ENCODE measurements at regions not wholly inside any gene's neighbourhood (a gene's known extent, or its start where the extent isn't known, plus 50 kb on each side); places are given as distances from the start of the nearest gene placed in this dataset.

- Histone ChIP-seq H2AK5ac (ENCODE audit: low read length, severe bottlenecking) (no peak overlapping the region), H3K36me3 (ENCODE audit: control insufficient read depth in 1 of 2, insufficient read depth in 2 of 2, low read depth in 1 of 2, low read length in 2 of 2) (no peaks in the 10 kb centered on the region), H4K91ac (ENCODE audit: low read length) (no peak overlapping the region), H3K14ac (ENCODE audit: low read length in 2 of 2) (no peak overlapping the region), H2BK12ac (ENCODE audit: low read length in 2 of 2) (no peak overlapping the region), H2AFZ (ENCODE audit: low read depth, low read length) (no peak overlapping the region), H3K9ac (ENCODE audit: low read length) (no peak overlapping the region), H2BK15ac (ENCODE audit: low read depth, poor library complexity, severe bottlenecking) (no peak overlapping the region), H3K27ac (ENCODE audit: low read length, poor library complexity, severe bottlenecking) (no peak overlapping the region), H3K4ac (ENCODE audit: low read depth in 1 of 2, low read length in 2 of 2) (no peak overlapping the region), H3K4me3 (ENCODE audit: insufficient read depth in 1 of 2, low read depth in 1 of 2, low read length in 2 of 2) (no peak overlapping the region), H3K79me1 (replicated peaks; ENCODE audit: low read length, poor library complexity, severe bottlenecking) (no peaks in the 10 kb centered on the region), H3K9me3 (ENCODE audit: control insufficient read depth, low read length) (no peaks in the 10 kb centered on the region), H3K23ac (ENCODE audit: low read length in 2 of 2) (no peak overlapping the region), H3K18ac (ENCODE audit: low read depth in 1 of 2, low read length in 2 of 2) (no peak overlapping the region), H2BK5ac (ENCODE audit: low read depth, low read length, poor library complexity, severe bottlenecking) (no peak overlapping the region), H3K27me3 (ENCODE audit: control insufficient read depth in 1 of 2, insufficient read depth in 1 of 2, low read length in 2 of 2) (no peaks in the 10 kb centered on the region), H2BK120ac (ENCODE audit: low read depth, low read length) (no peak overlapping the region), H3K4me1 (ENCODE audit: control insufficient read depth, insufficient read depth, low read depth, low read length) (peaks cover 2% of the 10 kb centered on the region), H3K4me2 (ENCODE audit: low read length, poor library complexity, severe bottlenecking) (no peak overlapping the region), H4K8ac (ENCODE audit: low read length) (no peak overlapping the region)
- no peak for DNase-seq
- 92% methylated on average over 6 of the region's 6 CpGs for WGBS
Measured at GRCh38 chr1:81543764-81544163, 257.0 kb upstream of the ADGRL2 start.

GRCh38 chr1:81542196-81542595 is 258.5 kb upstream of the ADGRL2 start:
- H4K8ac ChIP-seq (ENCODE audit: low read length): no peak overlapping the region
- H3K9ac ChIP-seq (ENCODE audit: low read length): no peak overlapping the region
- H3K36me3 ChIP-seq (ENCODE audit: control insufficient read depth in 1 of 2, insufficient read depth in 2 of 2, low read depth in 1 of 2, low read length in 2 of 2): no peaks in the 10 kb centered on the region
- DNase-seq: no peak
- H3K79me1 ChIP-seq (replicated peaks; ENCODE audit: low read length, poor library complexity, severe bottlenecking): no peaks in the 10 kb centered on the region
- H4K91ac ChIP-seq (ENCODE audit: low read length): no peak overlapping the region
- H3K18ac ChIP-seq (ENCODE audit: low read depth in 1 of 2, low read length in 2 of 2): peak overlapping the region in 1 of 2 experiments; percentile 2
- peaks cover 2% of the 10 kb centered on the region for H3K4me1 ChIP-seq (ENCODE audit: control insufficient read depth, insufficient read depth, low read depth, low read length)
- H3K27me3 ChIP-seq (ENCODE audit: control insufficient read depth in 1 of 2, insufficient read depth in 1 of 2, low read length in 2 of 2): no peaks in the 10 kb centered on the region
- H2BK12ac ChIP-seq (ENCODE audit: low read length in 2 of 2): peak overlapping the region in 1 of 2 experiments; percentile 15
- 89% methylated on average over 5 of the region's 5 CpGs for WGBS
- H3K4ac ChIP-seq (ENCODE audit: low read depth in 1 of 2, low read length in 2 of 2): no peak overlapping the region
- H3K23ac ChIP-seq (ENCODE audit: low read length in 2 of 2): peak overlapping the region in 1 of 2 experiments; percentile 93
- H3K4me3 ChIP-seq (ENCODE audit: insufficient read depth in 1 of 2, low read depth in 1 of 2, low read length in 2 of 2): no peak overlapping the region
- H3K4me2 ChIP-seq (ENCODE audit: low read length, poor library complexity, severe bottlenecking): no peak overlapping the region
- peak overlapping the region; percentile 44 for H2AK5ac ChIP-seq (ENCODE audit: low read length, severe bottlenecking)
- H2BK120ac ChIP-seq (ENCODE audit: low read depth, low read length): no peak overlapping the region
- no peak overlapping the region for H2AFZ ChIP-seq (ENCODE audit: low read depth, low read length)
- no peak overlapping the region for H2BK15ac ChIP-seq (ENCODE audit: low read depth, poor library complexity, severe bottlenecking)
- no peak overlapping the region for H2BK5ac ChIP-seq (ENCODE audit: low read depth, low read length, poor library complexity, severe bottlenecking)
- H3K9me3 ChIP-seq (ENCODE audit: control insufficient read depth, low read length): no peaks in the 10 kb centered on the region
- no peak overlapping the region for H3K27ac ChIP-seq (ENCODE audit: low read length, poor library complexity, severe bottlenecking)
- no peak overlapping the region for H3K14ac ChIP-seq (ENCODE audit: low read length in 2 of 2)

DNA sequence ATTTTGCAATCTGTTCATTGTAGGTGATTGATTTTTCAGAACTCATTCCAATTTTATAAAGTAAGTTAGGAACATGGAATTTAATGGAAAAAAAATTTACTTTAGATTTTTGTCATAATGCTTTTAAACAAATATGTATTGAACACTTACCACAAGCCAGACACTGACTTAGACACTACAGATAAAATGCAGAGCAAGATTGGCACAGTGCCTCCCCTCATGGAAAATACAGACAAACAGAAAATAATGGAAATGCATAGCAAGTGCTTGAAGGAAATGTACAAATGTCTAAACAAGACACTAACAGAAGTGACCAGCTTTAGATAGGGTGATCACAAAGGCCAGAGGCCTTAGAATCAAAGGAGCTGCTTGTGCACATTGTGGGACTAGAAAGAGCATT is 260.5 kb upstream of the ADGRL2 start:
- no peak overlapping the region for H3K18ac ChIP-seq (ENCODE audit: low read depth in 1 of 2, low read length in 2 of 2)
- H3K4ac ChIP-seq (ENCODE audit: low read depth in 1 of 2, low read length in 2 of 2): no peak overlapping the region
- DNase-seq: no peak
- no peak overlapping the region for H3K9ac ChIP-seq (ENCODE audit: low read length)
- no peak overlapping the region for H2BK15ac ChIP-seq (ENCODE audit: low read depth, poor library complexity, severe bottlenecking)
- H2BK5ac ChIP-seq (ENCODE audit: low read depth, low read length, poor library complexity, severe bottlenecking): no peak overlapping the region
- H2BK12ac ChIP-seq (ENCODE audit: low read length in 2 of 2): no peak overlapping the region
- H3K4me1 ChIP-seq (ENCODE audit: control insufficient read depth, insufficient read depth, low read depth, low read length): peaks cover 2% of the 10 kb centered on the region
- no peak overlapping the region for H4K91ac ChIP-seq (ENCODE audit: low read length)
- H3K9me3 ChIP-seq (ENCODE audit: control insufficient read depth, low read length): no peaks in the 10 kb centered on the region
- H3K36me3 ChIP-seq (ENCODE audit: control insufficient read depth in 1 of 2, insufficient read depth in 2 of 2, low read depth in 1 of 2, low read length in 2 of 2): no peaks in the 10 kb centered on the region
- no peak overlapping the region for H4K8ac ChIP-seq (ENCODE audit: low read length)
- H2BK120ac ChIP-seq (ENCODE audit: low read depth, low read length): no peak overlapping the region
- H3K14ac ChIP-seq (ENCODE audit: low read length in 2 of 2): no peak overlapping the region
- no peak overlapping the region for H3K4me3 ChIP-seq (ENCODE audit: insufficient read depth in 1 of 2, low read depth in 1 of 2, low read length in 2 of 2)
- H3K23ac ChIP-seq (ENCODE audit: low read length in 2 of 2): no peak overlapping the region
- H2AK5ac ChIP-seq (ENCODE audit: low read length, severe bottlenecking): no peak overlapping the region
- no peaks in the 10 kb centered on the region for H3K79me1 ChIP-seq (replicated peaks; ENCODE audit: low read length, poor library complexity, severe bottlenecking)
- no peaks in the 10 kb centered on the region for H3K27me3 ChIP-seq (ENCODE audit: control insufficient read depth in 1 of 2, insufficient read depth in 1 of 2, low read length in 2 of 2)
- H2AFZ ChIP-seq (ENCODE audit: low read depth, low read length): no peak overlapping the region
- no peak overlapping the region for H3K4me2 ChIP-seq (ENCODE audit: low read length, poor library complexity, severe bottlenecking)
- no peak overlapping the region for H3K27ac ChIP-seq (ENCODE audit: low read length, poor library complexity, severe bottlenecking)

- H3K14ac ChIP-seq (ENCODE audit: low read length in 2 of 2): no peak overlapping the region
- WGBS: 86% methylated on average over 2 of the region's 3 CpGs
- no peak overlapping the region for H4K91ac ChIP-seq (ENCODE audit: low read length)
- H3K9ac ChIP-seq (ENCODE audit: low read length): no peak overlapping the region
- H2BK12ac ChIP-seq (ENCODE audit: low read length in 2 of 2): no peak overlapping the region
- no peak overlapping the region for H3K4me2 ChIP-seq (ENCODE audit: low read length, poor library complexity, severe bottlenecking)
- no peak for DNase-seq
- no peak overlapping the region for H2AFZ ChIP-seq (ENCODE audit: low read depth, low read length)
- H3K27ac ChIP-seq (ENCODE audit: low read length, poor library complexity, severe bottlenecking): no peak overlapping the region
- H2BK120ac ChIP-seq (ENCODE audit: low read depth, low read length): no peak overlapping the region
- H3K4me3 ChIP-seq (ENCODE audit: insufficient read depth in 1 of 2, low read depth in 1 of 2, low read length in 2 of 2): no peak overlapping the region
- no peaks in the 10 kb centered on the region for H3K79me1 ChIP-seq (replicated peaks; ENCODE audit: low read length, poor library complexity, severe bottlenecking)
- no peaks in the 10 kb centered on the region for H3K36me3 ChIP-seq (ENCODE audit: control insufficient read depth in 1 of 2, insufficient read depth in 2 of 2, low read depth in 1 of 2, low read length in 2 of 2)
- no peak overlapping the region for H4K8ac ChIP-seq (ENCODE audit: low read length)
- H2BK15ac ChIP-seq (ENCODE audit: low read depth, poor library complexity, severe bottlenecking): no peak overlapping the region
- no peak overlapping the region for H3K18ac ChIP-seq (ENCODE audit: low read depth in 1 of 2, low read length in 2 of 2)
- H3K4ac ChIP-seq (ENCODE audit: low read depth in 1 of 2, low read length in 2 of 2): no peak overlapping the region
- no peaks in the 10 kb centered on the region for H3K27me3 ChIP-seq (ENCODE audit: control insufficient read depth in 1 of 2, insufficient read depth in 1 of 2, low read length in 2 of 2)
- no peak overlapping the region for H2AK5ac ChIP-seq (ENCODE audit: low read length, severe bottlenecking)
- H2BK5ac ChIP-seq (ENCODE audit: low read depth, low read length, poor library complexity, severe bottlenecking): no peak overlapping the region
- no peaks in the 10 kb centered on the region for H3K9me3 ChIP-seq (ENCODE audit: control insufficient read depth, low read length)
- no peaks in the 10 kb centered on the region for H3K4me1 ChIP-seq (ENCODE audit: control insufficient read depth, insufficient read depth, low read depth, low read length)
- no peak overlapping the region for H3K23ac ChIP-seq (ENCODE audit: low read length in 2 of 2)
Measured at GRCh38 chr1:81529014-81529413, 271.7 kb upstream of the ADGRL2 start.

All from mesenchymal stem cell (in vitro differentiated cells and primary cell).